B cell (primary cell): ENCODE measurements at regions not wholly inside any gene's neighbourhood (a gene's known extent, or its start where the extent isn't known, plus 50 kb on each side); places are given as distances from the start of the nearest gene placed in this dataset.

Experiments
- ATAC-seq: fragments of 200-7000 bp; cut with Tn5 transposase; one replicate; pipeline ENCODE4 v1.10.0; 2021; ENCODE audit warnings: low read depth, mild to moderate bottlenecking, moderate number of reproducible peaks, moderate library complexity
- CTCF ChIA-PET: fragments of 350-600 bp; sonication (Branson Sonifier 250); formaldehyde crosslinking; loops from one replicate; lab custom pipeline; 2021; ENCODE audit warnings: antibody characterized with exemption, inconsistent platforms; lab: Charles Lee
- POLR2A ChIA-PET: fragments of 350-600 bp; sonication (Branson Sonifier 250); formaldehyde crosslinking; loops from one replicate; lab custom pipeline; 2021; ENCODE audit warnings: antibody characterized with exemption; lab: Charles Lee
- DNase-seq: peaks from one replicate; pipeline ENCODE4 v3.0.0; 2013
- H2AFZ ChIP-seq: 2 replicates; pipeline ENCODE4 v1.6.1; 2012; ENCODE audit warnings: mild to moderate bottlenecking, low read depth, low read length; ENCODE audit not compliant: insufficient read depth, poor library complexity, severe bottlenecking
- H3K27ac ChIP-seq, 2 donors: 1 replicate in 1 of 2; 2 replicates in 1 of 2; pipeline ENCODE4 v1.5.1; 2012 to 2013; ENCODE audit warnings: low read length in 2 of 2, mild to moderate bottlenecking in 2 of 2, moderate library complexity in 1 of 2
- H3K27me3 ChIP-seq, 4 experiments: fragments of 200-600 bp in 1 of 4; sonication (generic) in 1 of 4; replicated peaks in 1 of 4; 1 replicate in 2 of 4; 2 replicates in 2 of 4; pipeline versions ENCODE4 v1.6.1 to v1.7.0; 2013 to 2016; ENCODE audit warnings: low read length in 3 of 4, mild to moderate bottlenecking in 2 of 4, mixed read lengths in 1 of 4, moderate library complexity in 1 of 4; ENCODE audit not compliant: insufficient read depth in 4 of 4, control insufficient read depth in 3 of 4; ENCODE audit errors: control extremely low read depth in 1 of 4
- H3K36me3 ChIP-seq, 2 experiments: replicated peaks in 1 of 2; 1 replicate in 1 of 2; 2 replicates in 1 of 2; pipeline versions ENCODE4 v1.6.1 to v1.7.1; 2013; ENCODE audit warnings: low read length in 1 of 2; ENCODE audit not compliant: insufficient read depth in 2 of 2, control insufficient read depth in 1 of 2; ENCODE audit errors: control extremely low read depth in 1 of 2, extremely low read depth in 1 of 2
- H3K4me1 ChIP-seq, 2 donors: fragments of 200-600 bp in 1 of 2; sonication (generic) in 1 of 2; 1 replicate in 1 of 2; 2 replicates in 1 of 2; pipeline versions ENCODE4 v1.5.1 to v1.6.1; 2013 to 2017; ENCODE audit warnings: low read length in 2 of 2; ENCODE audit not compliant: control insufficient read depth in 2 of 2, insufficient read depth in 2 of 2
- H3K4me2 ChIP-seq: replicated peaks from 2 replicates; pipeline ENCODE3; 2012; ENCODE audit warnings: mild to moderate bottlenecking, low read depth, low read length; ENCODE audit not compliant: poor library complexity, severe bottlenecking
- H3K4me3 ChIP-seq, 5 experiments: fragments of 200-600 bp in 1 of 5; sonication (generic) in 1 of 5; 1 replicate in 3 of 5; 2 replicates in 2 of 5; pipeline versions ENCODE4 v1.5.1 to v1.7.0; 2011 to 2016; ENCODE audit warnings: low read length in 4 of 5, mild to moderate bottlenecking in 4 of 5, low read depth in 2 of 5, control low read depth in 1 of 5, moderate library complexity in 1 of 5; ENCODE audit not compliant: insufficient read depth in 1 of 5; ENCODE audit errors: control extremely low read depth in 1 of 5, extremely low read depth in 1 of 5
- H3K79me2 ChIP-seq: fragments of 200-600 bp; sonication (generic); one replicate; pipeline ENCODE4 v1.6.0; 2016; ENCODE audit warnings: low read length; ENCODE audit not compliant: control insufficient read depth, insufficient read depth
- H3K9ac ChIP-seq: fragments of 200-600 bp; sonication (generic); 2 replicates; pipeline ENCODE4 v1.6.1; 2017; ENCODE audit warnings: mild to moderate bottlenecking, low read length, moderate library complexity
- H3K9me3 ChIP-seq, 3 donors: one replicate each; pipeline versions ENCODE4 v1.6.1 to v1.7.1; 2013; ENCODE audit warnings: low read length in 2 of 3; ENCODE audit not compliant: control insufficient read depth in 2 of 3, insufficient read depth in 1 of 3; ENCODE audit errors: control extremely low read depth in 1 of 3
- H4K20me1 ChIP-seq: 2 replicates; pipeline ENCODE4 v1.6.0; 2012; ENCODE audit warnings: mild to moderate bottlenecking, low read length; ENCODE audit not compliant: insufficient read depth, control insufficient read depth, poor library complexity, severe bottlenecking
- H3K27ac Mint-ChIP-seq: one replicate; pipeline ENCODE4 v1.8.0; 2021; ENCODE audit warnings: mixed read lengths
- H3K27me3 Mint-ChIP-seq: one replicate; pipeline ENCODE4 v1.8.0; 2021; ENCODE audit warnings: mixed read lengths
- H3K4me1 Mint-ChIP-seq: one replicate; pipeline ENCODE4 v1.8.0; 2021; ENCODE audit warnings: mixed read lengths
- H3K4me3 Mint-ChIP-seq: one replicate; pipeline ENCODE4 v1.8.0; 2021; ENCODE audit warnings: mixed read lengths
- H3K9me3 Mint-ChIP-seq: one replicate; pipeline ENCODE4 v1.8.0; 2022; ENCODE audit warnings: mixed read lengths; ENCODE audit not compliant: insufficient read depth
- EZH2 ChIP-seq: IDR thresholded peaks from 2 replicates; pipeline ENCODE4 v1.6.1; 2012; ENCODE audit warnings: borderline replicate concordance, low read depth, mild to moderate bottlenecking, moderate library complexity, low read length; ENCODE audit not compliant: insufficient read depth, poor library complexity, severe bottlenecking
- WGBS: methylation state at CpG from one replicate; pipeline ENCODE4 v1.1.5; 2013; ENCODE audit warnings: missing lambda C conversion rate; ENCODE audit not compliant: insufficient coverage; 5-methylcytosine and 5-hydroxymethylcytosine counted together
- intact Hi-C: fragments of 100-400 bp; cut with micrococcal nuclease; formaldehyde crosslinking; loops from one replicate; pipeline ENCODE4 v1.10.0; 2022
- TF ChIP-seq, protein P1 (sequence below): fragments of 200-600 bp; IDR thresholded peaks from one replicate; pipeline ENCODE4 v1.8.0; 2022; ENCODE audit warnings: antibody characterized with exemption, mild to moderate bottlenecking

DNA sequence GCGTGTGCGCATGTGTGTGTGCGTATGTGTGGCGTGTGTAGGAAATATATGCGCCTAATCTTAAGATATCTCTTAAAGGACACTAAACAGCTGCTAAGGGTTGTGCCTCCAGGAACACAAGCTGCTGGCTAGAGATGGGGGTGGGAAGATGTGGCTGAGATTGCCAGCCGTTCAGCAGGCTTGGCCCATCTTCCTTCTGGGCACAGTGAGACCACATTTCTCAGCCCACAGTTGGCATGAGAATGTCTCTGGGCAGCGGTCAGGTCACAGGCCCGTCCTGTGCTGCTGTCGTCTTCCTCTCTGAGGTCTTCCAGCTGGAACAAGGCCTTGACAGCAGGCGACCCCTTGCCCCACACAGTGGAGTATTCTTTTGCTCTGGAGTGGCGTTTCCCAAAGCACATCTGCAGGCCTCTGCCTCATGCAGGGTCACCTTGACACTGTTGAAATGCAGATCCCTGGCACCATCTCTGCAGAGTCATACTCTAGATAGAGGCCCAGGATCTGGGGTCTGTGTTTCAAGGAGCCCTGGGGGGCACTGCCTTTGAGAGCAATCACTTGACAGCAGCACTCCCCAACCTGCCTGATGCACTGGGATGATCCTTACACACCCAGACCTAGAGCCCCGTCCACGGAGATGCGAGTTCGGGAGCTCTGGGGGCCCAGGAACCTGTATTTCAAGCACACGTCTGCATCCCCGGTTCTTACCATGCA is 335.5 kb upstream of the SFSWAP start:
- Mint-ChIP-seq H3K4me1 (no peaks in the 10 kb centered on the region), H3K27me3 (peaks cover 12% of the 10 kb centered on the region), H3K27ac (no peak overlapping the region), H3K9me3 (no peaks in the 10 kb centered on the region), H3K4me3 (no peak overlapping the region)
- Histone ChIP-seq H4K20me1 (no peaks in the 10 kb centered on the region), H3K9me3 (no peaks in the 10 kb centered on the region), H3K9ac (no peak overlapping the region), H3K4me3 (no peak overlapping the region), H3K27me3 (no peaks in the 10 kb centered on the region), H3K4me2 (no peak overlapping the region), H3K79me2 (no peaks in the 10 kb centered on the region), H3K27ac (no peak overlapping the region), H3K36me3 (no peaks in the 10 kb centered on the region), H2AFZ (no peak overlapping the region), H3K4me1 (no peaks in the 10 kb centered on the region)
- intact Hi-C loops = no loop called here
- TF ChIP-seq, protein P1, sequence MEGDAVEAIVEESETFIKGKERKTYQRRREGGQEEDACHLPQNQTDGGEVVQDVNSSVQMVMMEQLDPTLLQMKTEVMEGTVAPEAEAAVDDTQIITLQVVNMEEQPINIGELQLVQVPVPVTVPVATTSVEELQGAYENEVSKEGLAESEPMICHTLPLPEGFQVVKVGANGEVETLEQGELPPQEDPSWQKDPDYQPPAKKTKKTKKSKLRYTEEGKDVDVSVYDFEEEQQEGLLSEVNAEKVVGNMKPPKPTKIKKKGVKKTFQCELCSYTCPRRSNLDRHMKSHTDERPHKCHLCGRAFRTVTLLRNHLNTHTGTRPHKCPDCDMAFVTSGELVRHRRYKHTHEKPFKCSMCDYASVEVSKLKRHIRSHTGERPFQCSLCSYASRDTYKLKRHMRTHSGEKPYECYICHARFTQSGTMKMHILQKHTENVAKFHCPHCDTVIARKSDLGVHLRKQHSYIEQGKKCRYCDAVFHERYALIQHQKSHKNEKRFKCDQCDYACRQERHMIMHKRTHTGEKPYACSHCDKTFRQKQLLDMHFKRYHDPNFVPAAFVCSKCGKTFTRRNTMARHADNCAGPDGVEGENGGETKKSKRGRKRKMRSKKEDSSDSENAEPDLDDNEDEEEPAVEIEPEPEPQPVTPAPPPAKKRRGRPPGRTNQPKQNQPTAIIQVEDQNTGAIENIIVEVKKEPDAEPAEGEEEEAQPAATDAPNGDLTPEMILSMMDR = no peak
- no peak for TF ChIP-seq EZH2
- 96% methylated on average over 10 of the region's 17 CpGs for WGBS
- ChIA-PET POLR2A (no interaction called here), CTCF (no interaction called here)
- ATAC-seq (no peak), DNase-seq (no peak)

DNA sequence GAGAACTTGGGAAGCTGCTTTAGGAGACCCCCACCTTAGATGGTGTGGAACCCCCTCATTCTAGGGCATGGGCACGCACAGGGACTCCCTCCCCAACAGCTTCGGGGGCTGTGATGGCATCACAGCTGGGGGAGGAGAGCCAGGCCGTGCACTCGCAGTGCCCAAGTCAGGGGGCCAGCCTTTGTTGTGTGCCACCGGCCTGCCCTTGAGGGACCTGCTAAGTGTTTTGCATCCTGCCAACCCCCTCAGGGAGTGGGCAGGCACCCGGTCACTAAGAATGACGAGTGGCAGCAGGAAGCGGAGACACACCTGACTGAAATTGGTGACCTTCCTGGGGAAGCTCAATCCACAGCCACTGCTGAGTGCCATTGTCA is 334.9 kb upstream of the SFSWAP start:
- no peaks in the 10 kb centered on the region for H3K79me2 ChIP-seq
- no peaks in the 10 kb centered on the region for H3K27me3 ChIP-seq
- no peaks in the 10 kb centered on the region for H3K9me3 ChIP-seq
- no peak for TF ChIP-seq EZH2
- TF ChIP-seq, protein P1 = no peak
- ATAC-seq (no peak), DNase-seq (no peak)
- H3K27ac Mint-ChIP-seq = no peak overlapping the region
- no peak overlapping the region for H3K27ac ChIP-seq
- H3K27me3 Mint-ChIP-seq = peaks cover 12% of the 10 kb centered on the region
- no peak overlapping the region for H3K4me3 ChIP-seq
- intact Hi-C loops = no loop called here
- H3K36me3 ChIP-seq = no peaks in the 10 kb centered on the region
- H3K4me3 Mint-ChIP-seq = no peak overlapping the region
- H3K4me1 Mint-ChIP-seq = no peaks in the 10 kb centered on the region
- H3K9me3 Mint-ChIP-seq = no peaks in the 10 kb centered on the region
- WGBS = 76% methylated on average over 8 of the region's 8 CpGs
- no peak overlapping the region for H2AFZ ChIP-seq
- H3K4me1 ChIP-seq = no peaks in the 10 kb centered on the region
- H4K20me1 ChIP-seq = no peaks in the 10 kb centered on the region
- CTCF ChIA-PET = no interaction called here
- H3K4me2 ChIP-seq = no peak overlapping the region
- H3K9ac ChIP-seq = no peak overlapping the region
- POLR2A ChIA-PET = no interaction called here
